ENCODE measurements at regions not wholly inside any gene's neighbourhood (a gene's known extent, or its start where the extent isn't known, plus 50 kb on each side); places are given as distances from the start of the nearest gene placed in this dataset.

DNA sequence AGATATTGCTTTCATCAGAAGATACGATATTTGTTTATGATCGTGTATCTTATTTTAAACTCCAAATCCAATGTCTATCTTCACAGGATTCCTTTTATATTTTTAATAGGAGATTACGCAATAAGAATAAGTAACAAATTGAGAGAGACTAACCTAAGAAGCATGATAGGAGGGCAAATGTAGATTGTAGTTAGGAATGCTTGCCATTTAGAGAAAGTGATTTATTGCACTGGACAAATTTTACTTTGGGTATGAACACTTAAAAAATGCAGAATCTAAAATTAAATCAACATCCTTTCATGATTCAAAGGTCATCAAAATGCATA lies 563.4 kb upstream of the POU3F3 start:
- no CpG with 5 or more reads among the region's 3 CpGs for WGBS (ENCODE audit: insufficient coverage)
- no peak overlapping the region for H3K27ac Mint-ChIP-seq

DNA sequence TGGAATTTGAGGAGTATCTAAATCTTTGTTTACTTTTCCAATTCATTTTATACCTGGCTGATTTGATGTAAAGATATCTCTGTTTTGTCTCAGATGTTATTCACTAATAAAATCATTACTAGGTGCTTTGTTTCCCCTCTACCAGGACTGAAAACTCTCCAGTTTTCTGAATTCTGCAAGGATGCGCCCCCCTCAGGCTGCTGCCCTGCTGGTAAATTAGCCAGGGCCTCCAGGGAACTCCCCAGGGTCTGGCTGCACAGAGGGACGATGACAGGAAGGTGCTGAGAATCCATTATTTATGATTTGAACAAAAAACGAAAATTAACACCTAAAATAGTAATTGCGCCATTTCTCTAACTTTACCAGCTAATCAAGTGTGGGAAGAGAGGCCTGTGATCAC lies 541.2 kb upstream of the POU3F3 start:
- no CpG with 5 or more reads among the region's 4 CpGs for WGBS (ENCODE audit: insufficient coverage)
- H3K27me3 Mint-ChIP-seq (ENCODE audit: low read depth in 3 of 3) = peaks cover 0 to 6% (median 2%) of the 10 kb centered on the region in 3 donors
- no peak for DNase-seq
- Histone ChIP-seq H4K20me1 (ENCODE audit: insufficient read depth, low read length) (no peaks in the 10 kb centered on the region), H3K4me1 (ENCODE audit: control insufficient read depth in 1 of 2, insufficient read depth in 2 of 2, low read length in 2 of 2) (no peaks in the 10 kb centered on the region), H3K36me3 (replicated peaks in 1 of 2; ENCODE audit: control insufficient read depth in 1 of 2, insufficient read depth in 2 of 2, low read length in 2 of 2) (no peaks in the 10 kb centered on the region), H2AFZ (ENCODE audit: insufficient read depth, low read depth, low read length, poor library complexity, severe bottlenecking) (no peak overlapping the region), H3K4me2 (replicated peaks; ENCODE audit: extremely low read depth, low read length, poor library complexity, severe bottlenecking) (no peak overlapping the region), H3K27ac (ENCODE audit: low read depth in 1 of 2, low read length in 2 of 2) (no peak overlapping the region), H3K27me3 (ENCODE audit: control insufficient read depth in 2 of 2, insufficient read depth in 2 of 2, low read length in 2 of 2) (no peaks in the 10 kb centered on the region), H3K9ac (ENCODE audit: insufficient read depth, low read length, poor library complexity, severe bottlenecking) (no peak overlapping the region), H3K9me3 (replicated peaks in 1 of 2; ENCODE audit: control insufficient read depth in 1 of 2, insufficient read depth in 1 of 2, low read length in 2 of 2) (peaks cover 0 to 4% of the 10 kb centered on the region in 2 donors), H3K4me3 (replicated peaks in 1 of 3; ENCODE audit: low read depth in 2 of 3, low read length in 3 of 3) (no peak overlapping the region), H3K79me2 (ENCODE audit: insufficient read depth, low read length) (no peaks in the 10 kb centered on the region)
- intact Hi-C loops (cut with micrococcal nuclease) = no loop called here
- no peaks in the 10 kb centered on the region for H3K36me3 Mint-ChIP-seq
- no peaks in the 10 kb centered on the region for H3K4me1 Mint-ChIP-seq
- TF ChIP-seq, protein P1, sequence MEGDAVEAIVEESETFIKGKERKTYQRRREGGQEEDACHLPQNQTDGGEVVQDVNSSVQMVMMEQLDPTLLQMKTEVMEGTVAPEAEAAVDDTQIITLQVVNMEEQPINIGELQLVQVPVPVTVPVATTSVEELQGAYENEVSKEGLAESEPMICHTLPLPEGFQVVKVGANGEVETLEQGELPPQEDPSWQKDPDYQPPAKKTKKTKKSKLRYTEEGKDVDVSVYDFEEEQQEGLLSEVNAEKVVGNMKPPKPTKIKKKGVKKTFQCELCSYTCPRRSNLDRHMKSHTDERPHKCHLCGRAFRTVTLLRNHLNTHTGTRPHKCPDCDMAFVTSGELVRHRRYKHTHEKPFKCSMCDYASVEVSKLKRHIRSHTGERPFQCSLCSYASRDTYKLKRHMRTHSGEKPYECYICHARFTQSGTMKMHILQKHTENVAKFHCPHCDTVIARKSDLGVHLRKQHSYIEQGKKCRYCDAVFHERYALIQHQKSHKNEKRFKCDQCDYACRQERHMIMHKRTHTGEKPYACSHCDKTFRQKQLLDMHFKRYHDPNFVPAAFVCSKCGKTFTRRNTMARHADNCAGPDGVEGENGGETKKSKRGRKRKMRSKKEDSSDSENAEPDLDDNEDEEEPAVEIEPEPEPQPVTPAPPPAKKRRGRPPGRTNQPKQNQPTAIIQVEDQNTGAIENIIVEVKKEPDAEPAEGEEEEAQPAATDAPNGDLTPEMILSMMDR (IDR thresholded peaks at IDR 0.05) = no peak
- no peak overlapping the region for H3K4me3 Mint-ChIP-seq
- no peak overlapping the region for H3K27ac Mint-ChIP-seq
- peaks cover 0 to 11% (median 5%) of the 10 kb centered on the region in 7 donors for H3K9me3 Mint-ChIP-seq

More for the DNA sequence above, 563.4 kb upstream of the POU3F3 start:
- Histone ChIP-seq H3K27me3 (ENCODE audit: control insufficient read depth in 2 of 2, insufficient read depth in 2 of 2, low read length in 2 of 2) (no peaks in the 10 kb centered on the region), H3K4me2 (replicated peaks; ENCODE audit: extremely low read depth, low read length, poor library complexity, severe bottlenecking) (no peak overlapping the region), H2AFZ (ENCODE audit: insufficient read depth, low read depth, low read length, poor library complexity, severe bottlenecking) (no peak overlapping the region), H3K4me3 (replicated peaks in 1 of 3; ENCODE audit: low read depth in 2 of 3, low read length in 3 of 3) (no peak overlapping the region), H3K27ac (ENCODE audit: low read depth in 1 of 2, low read length in 2 of 2) (no peak overlapping the region), H4K20me1 (ENCODE audit: insufficient read depth, low read length) (no peaks in the 10 kb centered on the region), H3K4me1 (ENCODE audit: control insufficient read depth in 1 of 2, insufficient read depth in 2 of 2, low read length in 2 of 2) (no peaks in the 10 kb centered on the region), H3K9me3 (replicated peaks in 1 of 2; ENCODE audit: control insufficient read depth in 1 of 2, insufficient read depth in 1 of 2, low read length in 2 of 2) (peaks cover 0 to 4% of the 10 kb centered on the region in 2 donors), H3K36me3 (replicated peaks in 1 of 2; ENCODE audit: control insufficient read depth in 1 of 2, insufficient read depth in 2 of 2, low read length in 2 of 2) (no peaks in the 10 kb centered on the region), H3K9ac (ENCODE audit: insufficient read depth, low read length, poor library complexity, severe bottlenecking) (no peak overlapping the region), H3K79me2 (ENCODE audit: insufficient read depth, low read length) (no peaks in the 10 kb centered on the region)
- no peak for DNase-seq
- peaks cover under 1 to 4% (median 3%) of the 10 kb centered on the region in 3 donors for H3K27me3 Mint-ChIP-seq (ENCODE audit: low read depth in 3 of 3)
- peaks cover 0 to 9% (median 1%) of the 10 kb centered on the region in 7 donors for H3K9me3 Mint-ChIP-seq
- H3K36me3 Mint-ChIP-seq = no peaks in the 10 kb centered on the region
- TF ChIP-seq, protein P1 (IDR thresholded peaks at IDR 0.05) = no peak
- no peak overlapping the region for H3K4me3 Mint-ChIP-seq
- no peaks in the 10 kb centered on the region for H3K4me1 Mint-ChIP-seq
- intact Hi-C loops (cut with micrococcal nuclease) = no loop called here
